ENCODE measurements at regions not wholly inside any gene's neighbourhood (a gene's known extent, or its start where the extent isn't known, plus 50 kb on each side); places are given as distances from the start of the nearest gene placed in this dataset.

- Histone ChIP-seq H3K4me1 (ENCODE audit: control insufficient read depth in 2 of 2, insufficient read depth in 2 of 2, low read length in 1 of 2) (no peaks in the 10 kb centered on the region), H3K9me3 (ENCODE audit: control insufficient read depth in 2 of 2, insufficient read depth in 1 of 2, low read depth in 1 of 2, low read length in 1 of 2) (no peaks in the 10 kb centered on the region), H3K27ac (ENCODE audit: low read depth in 2 of 2, low read length in 1 of 2) (no peak overlapping the region), H3K4me3 (ENCODE audit: low read depth in 1 of 2, low read length in 2 of 2) (no peak overlapping the region), H3K36me3 (ENCODE audit: control insufficient read depth in 2 of 2, insufficient read depth in 2 of 2, low read length in 1 of 2) (no peaks in the 10 kb centered on the region), H3K27me3 (ENCODE audit: control insufficient read depth in 1 of 2, insufficient read depth in 2 of 2, low read length in 2 of 2) (no peaks in the 10 kb centered on the region)
Observed at GRCh38 chr5:82414041-82414388, 135.9 kb upstream of the RPS23 start.

- Histone ChIP-seq H3K9me3 (ENCODE audit: control insufficient read depth in 2 of 2, insufficient read depth in 1 of 2, low read depth in 1 of 2, low read length in 1 of 2) (no peaks in the 10 kb centered on the region), H3K36me3 (ENCODE audit: control insufficient read depth in 2 of 2, insufficient read depth in 2 of 2, low read length in 1 of 2) (no peaks in the 10 kb centered on the region), H3K4me3 (ENCODE audit: low read depth in 1 of 2, low read length in 2 of 2) (no peak overlapping the region), H3K27ac (ENCODE audit: low read depth in 2 of 2, low read length in 1 of 2) (no peak overlapping the region), H3K27me3 (ENCODE audit: control insufficient read depth in 1 of 2, insufficient read depth in 2 of 2, low read length in 2 of 2) (no peaks in the 10 kb centered on the region), H3K4me1 (ENCODE audit: control insufficient read depth in 2 of 2, insufficient read depth in 2 of 2, low read length in 1 of 2) (no peaks in the 10 kb centered on the region)
- WGBS, 2 donors = 41 to 50% methylated on average over 7 of the region's 7 CpGs
Observed at GRCh38 chr5:82413302-82414040, 135.3 kb upstream of the RPS23 start.

- WGBS, 2 donors = 68 to 73% methylated on average over 3 of the region's 3 CpGs
- peaks cover 0 to 3% of the 10 kb centered on the region in 2 donors for H3K9me3 ChIP-seq (ENCODE audit: control insufficient read depth in 2 of 2, insufficient read depth in 1 of 2, low read depth in 1 of 2, low read length in 1 of 2)
- H3K36me3 ChIP-seq (ENCODE audit: control insufficient read depth in 2 of 2, insufficient read depth in 2 of 2, low read length in 1 of 2) = no peaks in the 10 kb centered on the region
- H3K4me3 ChIP-seq (ENCODE audit: low read depth in 1 of 2, low read length in 2 of 2) = no peak overlapping the region
- no peaks in the 10 kb centered on the region for H3K27me3 ChIP-seq (ENCODE audit: control insufficient read depth in 1 of 2, insufficient read depth in 2 of 2, low read length in 2 of 2)
- no peaks in the 10 kb centered on the region for H3K4me1 ChIP-seq (ENCODE audit: control insufficient read depth in 2 of 2, insufficient read depth in 2 of 2, low read length in 1 of 2)
- no peak overlapping the region for H3K27ac ChIP-seq (ENCODE audit: low read depth in 2 of 2, low read length in 1 of 2)
Observed at GRCh38 chr5:82408033-82408432, 129.9 kb upstream of the RPS23 start.

GRCh38 chr5:82406205-82406773 is 128.1 kb upstream of the RPS23 start:
- no peaks in the 10 kb centered on the region for H3K27me3 ChIP-seq (ENCODE audit: control insufficient read depth in 1 of 2, insufficient read depth in 2 of 2, low read length in 2 of 2)
- peaks cover 0 to 3% of the 10 kb centered on the region in 2 donors for H3K9me3 ChIP-seq (ENCODE audit: control insufficient read depth in 2 of 2, insufficient read depth in 1 of 2, low read depth in 1 of 2, low read length in 1 of 2)
- H3K36me3 ChIP-seq (ENCODE audit: control insufficient read depth in 2 of 2, insufficient read depth in 2 of 2, low read length in 1 of 2) = no peaks in the 10 kb centered on the region
- peak overlapping the region in 1 of 2 donors; percentile 13 for H3K27ac ChIP-seq (ENCODE audit: low read depth in 2 of 2, low read length in 1 of 2)
- WGBS, 2 donors = 45 to 58% methylated on average over 13 of the region's 13 CpGs
- H3K4me1 ChIP-seq (ENCODE audit: control insufficient read depth in 2 of 2, insufficient read depth in 2 of 2, low read length in 1 of 2) = no peaks in the 10 kb centered on the region
- no peak overlapping the region for H3K4me3 ChIP-seq (ENCODE audit: low read depth in 1 of 2, low read length in 2 of 2)

- Histone ChIP-seq H3K27me3 (ENCODE audit: control insufficient read depth in 1 of 2, insufficient read depth in 2 of 2, low read length in 2 of 2) (no peaks in the 10 kb centered on the region), H3K36me3 (ENCODE audit: control insufficient read depth in 2 of 2, insufficient read depth in 2 of 2, low read length in 1 of 2) (no peaks in the 10 kb centered on the region), H3K4me3 (ENCODE audit: low read depth in 1 of 2, low read length in 2 of 2) (no peak overlapping the region), H3K4me1 (ENCODE audit: control insufficient read depth in 2 of 2, insufficient read depth in 2 of 2, low read length in 1 of 2) (no peaks in the 10 kb centered on the region), H3K27ac (ENCODE audit: low read depth in 2 of 2, low read length in 1 of 2) (no peak overlapping the region), H3K9me3 (ENCODE audit: control insufficient read depth in 2 of 2, insufficient read depth in 1 of 2, low read depth in 1 of 2, low read length in 1 of 2) (peaks cover 0 to 3% of the 10 kb centered on the region in 2 donors)
- WGBS, 2 donors = 61 to 77% methylated on average over 4 of the region's 4 CpGs
Observed at GRCh38 chr5:82405618-82406204, 127.6 kb upstream of the RPS23 start.

GRCh38 chr5:82405161-82405560 is 127.0 kb upstream of the RPS23 start:
- Histone ChIP-seq H3K9me3 (ENCODE audit: control insufficient read depth in 2 of 2, insufficient read depth in 1 of 2, low read depth in 1 of 2, low read length in 1 of 2) (peaks cover 0 to 3% of the 10 kb centered on the region in 2 donors), H3K4me3 (ENCODE audit: low read depth in 1 of 2, low read length in 2 of 2) (no peak overlapping the region), H3K36me3 (ENCODE audit: control insufficient read depth in 2 of 2, insufficient read depth in 2 of 2, low read length in 1 of 2) (no peaks in the 10 kb centered on the region), H3K4me1 (ENCODE audit: control insufficient read depth in 2 of 2, insufficient read depth in 2 of 2, low read length in 1 of 2) (no peaks in the 10 kb centered on the region), H3K27ac (ENCODE audit: low read depth in 2 of 2, low read length in 1 of 2) (no peak overlapping the region), H3K27me3 (ENCODE audit: control insufficient read depth in 1 of 2, insufficient read depth in 2 of 2, low read length in 2 of 2) (no peaks in the 10 kb centered on the region)
- 47 to 51% methylated on average over 2 of the region's 2 CpGs for WGBS, 2 donors

GRCh38 chr5:82404382-82404945 is 126.3 kb upstream of the RPS23 start:
- WGBS, 2 donors = 81 to 90% methylated on average over 3 of the region's 3 CpGs
- Histone ChIP-seq H3K27me3 (ENCODE audit: control insufficient read depth in 1 of 2, insufficient read depth in 2 of 2, low read length in 2 of 2) (no peaks in the 10 kb centered on the region), H3K4me1 (ENCODE audit: control insufficient read depth in 2 of 2, insufficient read depth in 2 of 2, low read length in 1 of 2) (no peaks in the 10 kb centered on the region), H3K27ac (ENCODE audit: low read depth in 2 of 2, low read length in 1 of 2) (no peak overlapping the region), H3K36me3 (ENCODE audit: control insufficient read depth in 2 of 2, insufficient read depth in 2 of 2, low read length in 1 of 2) (no peaks in the 10 kb centered on the region), H3K4me3 (ENCODE audit: low read depth in 1 of 2, low read length in 2 of 2) (no peak overlapping the region), H3K9me3 (ENCODE audit: control insufficient read depth in 2 of 2, insufficient read depth in 1 of 2, low read depth in 1 of 2, low read length in 1 of 2) (peaks cover 0 to 3% of the 10 kb centered on the region in 2 donors)

- Histone ChIP-seq H3K27ac (ENCODE audit: low read depth in 2 of 2, low read length in 1 of 2) (no peak overlapping the region), H3K4me1 (ENCODE audit: control insufficient read depth in 2 of 2, insufficient read depth in 2 of 2, low read length in 1 of 2) (no peaks in the 10 kb centered on the region), H3K4me3 (ENCODE audit: low read depth in 1 of 2, low read length in 2 of 2) (no peak overlapping the region), H3K36me3 (ENCODE audit: control insufficient read depth in 2 of 2, insufficient read depth in 2 of 2, low read length in 1 of 2) (no peaks in the 10 kb centered on the region), H3K27me3 (ENCODE audit: control insufficient read depth in 1 of 2, insufficient read depth in 2 of 2, low read length in 2 of 2) (no peaks in the 10 kb centered on the region), H3K9me3 (ENCODE audit: control insufficient read depth in 2 of 2, insufficient read depth in 1 of 2, low read depth in 1 of 2, low read length in 1 of 2) (peaks cover 0 to 3% of the 10 kb centered on the region in 2 donors)
- WGBS, 2 donors = 81% methylated on average over 2 of the region's 2 CpGs
Observed at GRCh38 chr5:82403724-82404123, 125.6 kb upstream of the RPS23 start.

GRCh38 chr5:82403026-82403425 is 124.9 kb upstream of the RPS23 start:
- Histone ChIP-seq H3K27me3 (ENCODE audit: control insufficient read depth in 1 of 2, insufficient read depth in 2 of 2, low read length in 2 of 2) (no peaks in the 10 kb centered on the region), H3K4me1 (ENCODE audit: control insufficient read depth in 2 of 2, insufficient read depth in 2 of 2, low read length in 1 of 2) (no peaks in the 10 kb centered on the region), H3K4me3 (ENCODE audit: low read depth in 1 of 2, low read length in 2 of 2) (no peak overlapping the region), H3K9me3 (ENCODE audit: control insufficient read depth in 2 of 2, insufficient read depth in 1 of 2, low read depth in 1 of 2, low read length in 1 of 2) (peaks cover 0 to 3% of the 10 kb centered on the region in 2 donors), H3K27ac (ENCODE audit: low read depth in 2 of 2, low read length in 1 of 2) (no peak overlapping the region), H3K36me3 (ENCODE audit: control insufficient read depth in 2 of 2, insufficient read depth in 2 of 2, low read length in 1 of 2) (no peaks in the 10 kb centered on the region)
- 92 to 93% methylated on average over 2 of the region's 2 CpGs for WGBS, 2 donors
